WTC11 (cell line): ENCODE measurements at regions not wholly inside any gene's neighbourhood (a gene's known extent, or its start where the extent isn't known, plus 50 kb on each side); places are given as distances from the start of the nearest gene placed in this dataset.

Experiments
- ATAC-seq: fragments of 200-7000 bp; cut with Tn5 transposase; 2 replicates; pipeline ENCODE4 v1.10.0; 2021; ENCODE audit warnings: mild to moderate bottlenecking, moderate library complexity
- CTCF ChIA-PET: fragments of 300-600 bp; sonication (Branson Sonifier 250); formaldehyde crosslinking; loops from one replicate; lab custom pipeline; 2021; ENCODE audit warnings: antibody characterized with exemption; lab: Charles Lee
- POLR2A ChIA-PET: fragments of 350-600 bp; sonication (Branson Sonifier 250); formaldehyde crosslinking; loops from one replicate; lab custom pipeline; 2021; ENCODE audit warnings: antibody characterized with exemption; lab: Charles Lee
- DNase-seq: peaks from one replicate; pipeline ENCODE4 v3.0.0; 2021; ENCODE audit warnings: low spot score
- H3K27ac Mint-ChIP-seq: 2 replicates; pipeline ENCODE4 v1.8.0; 2021; ENCODE audit warnings: mixed read lengths
- H3K27me3 Mint-ChIP-seq: 2 replicates; pipeline ENCODE4 v1.8.0; 2021; ENCODE audit warnings: low read depth, mild to moderate bottlenecking, moderate library complexity, mixed read lengths
- H3K36me3 Mint-ChIP-seq: 2 replicates; pipeline ENCODE4 v1.8.0; 2021; ENCODE audit warnings: mixed read lengths
- H3K4me1 Mint-ChIP-seq: 2 replicates; pipeline ENCODE4 v1.8.0; 2022; ENCODE audit warnings: mixed read lengths
- H3K4me3 Mint-ChIP-seq: 2 replicates; pipeline ENCODE4 v1.8.0; 2021; ENCODE audit warnings: mild to moderate bottlenecking, moderate library complexity, mixed read lengths
- H3K9me3 Mint-ChIP-seq: 2 replicates; pipeline ENCODE4 v1.8.0; 2021; ENCODE audit warnings: mixed read lengths
- CBFB ChIP-seq: sonication (generic); formaldehyde crosslinking; IDR thresholded peaks from 2 replicates; pipeline ENCODE4 v1.8.1; 2022; ENCODE audit warnings: mild to moderate bottlenecking, low read depth, missing genetic modification reagents
- FOXK1 ChIP-seq: sonication (generic); formaldehyde crosslinking; IDR thresholded peaks from 2 replicates; pipeline ENCODE4 v1.8.0; 2022; ENCODE audit warnings: mild to moderate bottlenecking, moderate library complexity, missing genetic modification reagents
- GRHL2 ChIP-seq: fragments of 250-450 bp; sonication (Bioruptor Pico); IDR thresholded peaks from 2 replicates; pipeline ENCODE4 v1.8.0; 2022; ENCODE audit warnings: mild to moderate bottlenecking, moderate library complexity; ENCODE audit not compliant: insufficient replicate concordance, severe bottlenecking
- JUN ChIP-seq: sonication (generic); formaldehyde crosslinking; IDR thresholded peaks from 2 replicates; pipeline ENCODE4 v1.8.0; 2023; ENCODE audit warnings: mild to moderate bottlenecking, missing genetic modification reagents
- KAT7 ChIP-seq: sonication (generic); formaldehyde crosslinking; IDR thresholded peaks from 2 replicates; pipeline ENCODE4 v1.8.1; 2023; ENCODE audit warnings: missing genetic modification reagents, mild to moderate bottlenecking, borderline replicate concordance
- MYBL2 ChIP-seq: sonication (generic); formaldehyde crosslinking; IDR thresholded peaks from 2 replicates; pipeline ENCODE4 v1.8.1; 2023; ENCODE audit warnings: mild to moderate bottlenecking, moderate library complexity, missing genetic modification reagents
- NFE2L1 ChIP-seq: sonication (generic); formaldehyde crosslinking; IDR thresholded peaks from 2 replicates; pipeline ENCODE4 v1.8.1; 2023; ENCODE audit warnings: missing genetic modification reagents
- NR2C2 ChIP-seq: sonication (generic); formaldehyde crosslinking; IDR thresholded peaks from 2 replicates; pipeline ENCODE4 v1.8.0; 2022; ENCODE audit warnings: mild to moderate bottlenecking, missing genetic modification reagents
- NR3C1 ChIP-seq: sonication (generic); formaldehyde crosslinking; conservative IDR thresholded peaks from 2 replicates; pipeline ENCODE4 v1.8.1; 2023; ENCODE audit warnings: low read depth, mild to moderate bottlenecking, missing genetic modification reagents
- SOX15 ChIP-seq: fragments of 250-450 bp; sonication (Bioruptor Pico); IDR thresholded peaks from 2 replicates; pipeline ENCODE4 v1.9.0; 2021; ENCODE audit warnings: mild to moderate bottlenecking
- TEAD1 ChIP-seq: sonication (generic); formaldehyde crosslinking; IDR thresholded peaks from 2 replicates; pipeline ENCODE4 v1.8.0; 2022; ENCODE audit warnings: mild to moderate bottlenecking, missing genetic modification reagents
- TP53 ChIP-seq: sonication (generic); formaldehyde crosslinking; IDR thresholded peaks from 2 replicates; pipeline ENCODE4 v1.8.1; 2023; ENCODE audit warnings: mild to moderate bottlenecking, missing genetic modification reagents
- ZNF232 ChIP-seq: sonication (generic); formaldehyde crosslinking; IDR thresholded peaks from 2 replicates; pipeline ENCODE4 v1.8.0; 2022; ENCODE audit warnings: mild to moderate bottlenecking, missing genetic modification reagents
- TF ChIP-seq, protein P1 (sequence below): sonication (generic); formaldehyde crosslinking; conservative IDR thresholded peaks from 2 replicates; pipeline ENCODE4 v1.8.1; 2022; ENCODE audit warnings: mild to moderate bottlenecking, missing genetic modification reagents
- TF ChIP-seq, protein P2 (sequence below): sonication (generic); formaldehyde crosslinking; IDR thresholded peaks from 2 replicates; pipeline ENCODE4 v1.8.1; 2023; ENCODE audit warnings: mild to moderate bottlenecking, missing genetic modification reagents
- TF ChIP-seq, protein P3 (sequence below): sonication (generic); formaldehyde crosslinking; IDR thresholded peaks from 2 replicates; pipeline ENCODE4 v1.8.0; 2022; ENCODE audit warnings: mild to moderate bottlenecking, missing genetic modification reagents
- TF ChIP-seq, protein P4 (sequence below): sonication (generic); formaldehyde crosslinking; conservative IDR thresholded peaks from 2 replicates; pipeline ENCODE4 v1.8.1; 2023; ENCODE audit warnings: mild to moderate bottlenecking, low read depth, missing genetic modification reagents, moderate library complexity
- TF ChIP-seq, protein P5 (sequence below): fragments of 250-450 bp; sonication (Bioruptor Pico); IDR thresholded peaks from 2 replicates; pipeline ENCODE4 v1.8.0; 2021; ENCODE audit warnings: mild to moderate bottlenecking
- TF ChIP-seq, protein P6 (sequence below): sonication (generic); formaldehyde crosslinking; IDR thresholded peaks from 2 replicates; pipeline ENCODE4 v1.8.0; 2023; ENCODE audit warnings: missing genetic modification reagents
- TF ChIP-seq, protein P7 (sequence below): sonication (generic); formaldehyde crosslinking; IDR thresholded peaks from 2 replicates; pipeline ENCODE4 v1.8.1; 2022; ENCODE audit warnings: missing genetic modification reagents, borderline replicate concordance

DNA sequence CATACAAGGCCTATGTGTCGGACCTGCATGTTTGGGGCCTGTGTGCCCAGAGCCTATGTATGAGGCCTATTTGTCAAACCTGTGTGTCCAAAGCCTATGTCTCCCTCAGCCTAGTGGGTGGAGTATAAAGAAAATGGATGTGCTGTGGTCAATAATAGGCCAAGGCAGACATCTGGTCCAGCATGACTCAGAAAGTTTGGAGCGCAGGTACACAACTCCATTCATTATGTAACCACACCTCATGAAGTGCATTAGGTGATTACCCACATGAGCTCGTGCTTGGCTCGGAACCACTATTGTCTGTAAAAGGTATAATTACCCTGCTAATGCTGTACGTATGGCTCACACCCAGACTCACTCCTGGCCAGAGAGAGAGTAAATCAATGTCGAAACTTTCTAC is 302.4 kb upstream of the POU3F2 start:
- H3K36me3 Mint-ChIP-seq: no peaks in the 10 kb centered on the region; the same call in 1 of the 2 replicates
- ATAC-seq: no peak
- no peak overlapping the region for H3K4me3 Mint-ChIP-seq
- CTCF ChIA-PET: no interaction called here
- H3K27ac Mint-ChIP-seq: no peak overlapping the region
- TF ChIP-seq ZNF232 (CRISPR knock-in tag) (no peak), MYBL2 (CRISPR knock-in tag) (no peak)
- POLR2A ChIA-PET: no interaction called here
- H3K27me3 Mint-ChIP-seq: peaks cover 26% of the 10 kb centered on the region
- no peaks in the 10 kb centered on the region for H3K4me1 Mint-ChIP-seq
- peaks cover 23% of the 10 kb centered on the region for H3K9me3 Mint-ChIP-seq
- no peak for DNase-seq

DNA sequence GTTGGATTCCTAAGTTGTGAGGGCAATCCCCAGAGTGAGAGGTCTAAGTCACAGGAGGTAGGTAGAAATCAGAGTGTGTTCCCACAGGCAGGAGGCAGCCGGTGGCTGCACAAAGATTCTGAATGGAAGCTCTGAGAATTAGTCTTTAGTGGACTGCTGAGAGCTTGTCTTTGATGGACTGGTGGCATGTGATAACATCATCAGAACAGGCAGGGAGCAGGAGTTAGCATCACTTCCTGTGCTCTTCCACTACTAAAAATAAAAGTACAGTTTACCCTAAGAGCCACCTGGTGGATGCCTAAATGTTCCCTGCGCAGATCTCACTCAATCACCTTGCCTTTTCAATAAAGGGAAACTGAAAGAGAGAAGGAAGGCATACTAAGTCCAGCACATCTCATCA is 294.6 kb upstream of the POU3F2 start:
- no peak for DNase-seq
- Mint-ChIP-seq H3K27me3 (no peaks in the 10 kb centered on the region), H3K36me3 (no peaks in the 10 kb centered on the region), H3K9me3 (no peaks in the 10 kb centered on the region), H3K27ac (no peak overlapping the region), H3K4me3 (no peak overlapping the region), H3K4me1 (peaks cover 25% of the 10 kb centered on the region)
- POLR2A ChIA-PET: no interaction called here
- TF ChIP-seq, protein P1, sequence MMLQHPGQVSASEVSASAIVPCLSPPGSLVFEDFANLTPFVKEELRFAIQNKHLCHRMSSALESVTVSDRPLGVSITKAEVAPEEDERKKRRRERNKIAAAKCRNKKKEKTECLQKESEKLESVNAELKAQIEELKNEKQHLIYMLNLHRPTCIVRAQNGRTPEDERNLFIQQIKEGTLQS (CRISPR knock-in tag): no peak
- TF ChIP-seq NR3C1 (no peak), TP53 (CRISPR knock-in tag) (no peak), TEAD1 (no peak), KAT7 (CRISPR knock-in tag) (no peak), GRHL2 (CRISPR knock-in tag) (no peak), SOX15 (CRISPR knock-in tag) (no peak), JUN (no peak), CBFB (CRISPR knock-in tag) (no peak), FOXK1 (CRISPR knock-in tag) (no peak), NFE2L1 (CRISPR knock-in tag) (no peak), NR2C2 (CRISPR knock-in tag) (no peak)
- TF ChIP-seq, protein P2, sequence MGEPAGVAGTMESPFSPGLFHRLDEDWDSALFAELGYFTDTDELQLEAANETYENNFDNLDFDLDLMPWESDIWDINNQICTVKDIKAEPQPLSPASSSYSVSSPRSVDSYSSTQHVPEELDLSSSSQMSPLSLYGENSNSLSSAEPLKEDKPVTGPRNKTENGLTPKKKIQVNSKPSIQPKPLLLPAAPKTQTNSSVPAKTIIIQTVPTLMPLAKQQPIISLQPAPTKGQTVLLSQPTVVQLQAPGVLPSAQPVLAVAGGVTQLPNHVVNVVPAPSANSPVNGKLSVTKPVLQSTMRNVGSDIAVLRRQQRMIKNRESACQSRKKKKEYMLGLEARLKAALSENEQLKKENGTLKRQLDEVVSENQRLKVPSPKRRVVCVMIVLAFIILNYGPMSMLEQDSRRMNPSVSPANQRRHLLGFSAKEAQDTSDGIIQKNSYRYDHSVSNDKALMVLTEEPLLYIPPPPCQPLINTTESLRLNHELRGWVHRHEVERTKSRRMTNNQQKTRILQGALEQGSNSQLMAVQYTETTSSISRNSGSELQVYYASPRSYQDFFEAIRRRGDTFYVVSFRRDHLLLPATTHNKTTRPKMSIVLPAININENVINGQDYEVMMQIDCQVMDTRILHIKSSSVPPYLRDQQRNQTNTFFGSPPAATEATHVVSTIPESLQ (CRISPR knock-in tag): no peak
- TF ChIP-seq, protein P3, sequence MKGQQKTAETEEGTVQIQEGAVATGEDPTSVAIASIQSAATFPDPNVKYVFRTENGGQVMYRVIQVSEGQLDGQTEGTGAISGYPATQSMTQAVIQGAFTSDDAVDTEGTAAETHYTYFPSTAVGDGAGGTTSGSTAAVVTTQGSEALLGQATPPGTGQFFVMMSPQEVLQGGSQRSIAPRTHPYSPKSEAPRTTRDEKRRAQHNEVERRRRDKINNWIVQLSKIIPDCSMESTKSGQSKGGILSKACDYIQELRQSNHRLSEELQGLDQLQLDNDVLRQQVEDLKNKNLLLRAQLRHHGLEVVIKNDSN (CRISPR knock-in tag): no peak
- TF ChIP-seq, protein P4, sequence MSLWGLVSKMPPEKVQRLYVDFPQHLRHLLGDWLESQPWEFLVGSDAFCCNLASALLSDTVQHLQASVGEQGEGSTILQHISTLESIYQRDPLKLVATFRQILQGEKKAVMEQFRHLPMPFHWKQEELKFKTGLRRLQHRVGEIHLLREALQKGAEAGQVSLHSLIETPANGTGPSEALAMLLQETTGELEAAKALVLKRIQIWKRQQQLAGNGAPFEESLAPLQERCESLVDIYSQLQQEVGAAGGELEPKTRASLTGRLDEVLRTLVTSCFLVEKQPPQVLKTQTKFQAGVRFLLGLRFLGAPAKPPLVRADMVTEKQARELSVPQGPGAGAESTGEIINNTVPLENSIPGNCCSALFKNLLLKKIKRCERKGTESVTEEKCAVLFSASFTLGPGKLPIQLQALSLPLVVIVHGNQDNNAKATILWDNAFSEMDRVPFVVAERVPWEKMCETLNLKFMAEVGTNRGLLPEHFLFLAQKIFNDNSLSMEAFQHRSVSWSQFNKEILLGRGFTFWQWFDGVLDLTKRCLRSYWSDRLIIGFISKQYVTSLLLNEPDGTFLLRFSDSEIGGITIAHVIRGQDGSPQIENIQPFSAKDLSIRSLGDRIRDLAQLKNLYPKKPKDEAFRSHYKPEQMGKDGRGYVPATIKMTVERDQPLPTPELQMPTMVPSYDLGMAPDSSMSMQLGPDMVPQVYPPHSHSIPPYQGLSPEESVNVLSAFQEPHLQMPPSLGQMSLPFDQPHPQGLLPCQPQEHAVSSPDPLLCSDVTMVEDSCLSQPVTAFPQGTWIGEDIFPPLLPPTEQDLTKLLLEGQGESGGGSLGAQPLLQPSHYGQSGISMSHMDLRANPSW: no peak
- TF ChIP-seq, protein P5, sequence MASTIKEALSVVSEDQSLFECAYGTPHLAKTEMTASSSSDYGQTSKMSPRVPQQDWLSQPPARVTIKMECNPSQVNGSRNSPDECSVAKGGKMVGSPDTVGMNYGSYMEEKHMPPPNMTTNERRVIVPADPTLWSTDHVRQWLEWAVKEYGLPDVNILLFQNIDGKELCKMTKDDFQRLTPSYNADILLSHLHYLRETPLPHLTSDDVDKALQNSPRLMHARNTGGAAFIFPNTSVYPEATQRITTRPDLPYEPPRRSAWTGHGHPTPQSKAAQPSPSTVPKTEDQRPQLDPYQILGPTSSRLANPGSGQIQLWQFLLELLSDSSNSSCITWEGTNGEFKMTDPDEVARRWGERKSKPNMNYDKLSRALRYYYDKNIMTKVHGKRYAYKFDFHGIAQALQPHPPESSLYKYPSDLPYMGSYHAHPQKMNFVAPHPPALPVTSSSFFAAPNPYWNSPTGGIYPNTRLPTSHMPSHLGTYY (CRISPR knock-in tag): no peak
- TF ChIP-seq, protein P6, sequence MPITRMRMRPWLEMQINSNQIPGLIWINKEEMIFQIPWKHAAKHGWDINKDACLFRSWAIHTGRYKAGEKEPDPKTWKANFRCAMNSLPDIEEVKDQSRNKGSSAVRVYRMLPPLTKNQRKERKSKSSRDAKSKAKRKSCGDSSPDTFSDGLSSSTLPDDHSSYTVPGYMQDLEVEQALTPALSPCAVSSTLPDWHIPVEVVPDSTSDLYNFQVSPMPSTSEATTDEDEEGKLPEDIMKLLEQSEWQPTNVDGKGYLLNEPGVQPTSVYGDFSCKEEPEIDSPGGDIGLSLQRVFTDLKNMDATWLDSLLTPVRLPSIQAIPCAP (CRISPR knock-in tag): no peak
- TF ChIP-seq, protein P7, sequence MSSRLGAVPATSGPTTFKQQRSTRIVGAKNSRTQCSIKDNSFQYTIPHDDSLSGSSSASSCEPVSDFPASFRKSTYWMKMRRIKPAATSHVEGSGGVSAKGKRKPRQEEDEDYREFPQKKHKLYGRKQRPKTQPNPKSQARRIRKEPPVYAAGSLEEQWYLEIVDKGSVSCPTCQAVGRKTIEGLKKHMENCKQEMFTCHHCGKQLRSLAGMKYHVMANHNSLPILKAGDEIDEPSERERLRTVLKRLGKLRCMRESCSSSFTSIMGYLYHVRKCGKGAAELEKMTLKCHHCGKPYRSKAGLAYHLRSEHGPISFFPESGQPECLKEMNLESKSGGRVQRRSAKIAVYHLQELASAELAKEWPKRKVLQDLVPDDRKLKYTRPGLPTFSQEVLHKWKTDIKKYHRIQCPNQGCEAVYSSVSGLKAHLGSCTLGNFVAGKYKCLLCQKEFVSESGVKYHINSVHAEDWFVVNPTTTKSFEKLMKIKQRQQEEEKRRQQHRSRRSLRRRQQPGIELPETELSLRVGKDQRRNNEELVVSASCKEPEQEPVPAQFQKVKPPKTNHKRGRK (CRISPR knock-in tag): no peak
- CTCF ChIA-PET: no interaction called here
- ATAC-seq: peak; percentile 69
